GM12874 (cell line): ENCODE measurements at regions not wholly inside any gene's neighbourhood (a gene's known extent, or its start where the extent isn't known, plus 50 kb on each side); places are given as distances from the start of the nearest gene placed in this dataset.

Experiments
- CTCF ChIP-seq: IDR thresholded peaks from 2 replicates; pipeline ENCODE4 v1.5.1; 2011; ENCODE audit warnings: low read depth, mild to moderate bottlenecking, control low read depth, low read length, moderate library complexity; ENCODE audit not compliant: insufficient read depth

DNA sequence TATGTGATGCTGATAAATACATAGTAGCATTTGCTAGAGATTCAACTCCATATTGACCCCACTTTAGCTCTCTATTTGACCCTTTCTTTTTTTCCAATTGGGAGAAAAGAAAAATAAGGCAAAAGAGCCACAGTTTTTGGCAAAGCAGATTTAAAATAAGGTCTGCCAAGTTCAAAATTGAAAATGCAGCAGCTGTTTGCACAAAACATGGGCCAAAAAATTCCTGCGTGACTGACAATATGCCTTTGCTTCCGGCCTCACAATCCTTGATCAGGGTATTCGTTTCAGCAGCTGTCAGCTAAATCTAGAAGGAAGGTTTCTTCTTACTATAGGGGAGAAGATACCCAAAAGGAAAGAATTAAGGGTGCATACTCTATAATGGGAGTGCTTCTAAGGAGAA, 563.5 kb upstream of the CCDC54 start:
- no peak for TF ChIP-seq CTCF

DNA sequence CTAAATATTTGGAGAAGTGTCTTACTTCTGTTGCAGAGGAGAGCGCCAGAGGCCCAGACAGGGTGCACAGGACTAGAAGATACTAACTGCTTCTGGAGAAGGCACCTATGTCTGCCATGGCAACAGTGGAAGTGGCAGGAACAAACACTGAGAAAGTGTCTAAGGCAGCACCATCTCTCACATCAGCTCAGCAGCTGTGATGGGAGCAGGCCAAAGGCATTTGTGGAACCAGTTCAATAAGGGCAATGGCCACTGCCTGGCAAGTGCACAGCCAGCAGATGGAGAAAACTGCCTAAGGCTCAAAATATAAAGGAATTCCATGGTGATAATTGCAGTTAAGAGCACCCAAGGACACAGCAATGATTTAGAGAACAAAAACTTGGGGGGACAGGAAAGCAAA, 563.0 kb upstream of the CCDC54 start:
- no peak for TF ChIP-seq CTCF

GRCh38 chr3:106816838-106817237, 560.4 kb upstream of the CCDC54 start:
- TF ChIP-seq CTCF: no peak

- no peak for TF ChIP-seq CTCF
Measured at GRCh38 chr3:106817706-106818105, 559.5 kb upstream of the CCDC54 start.

GRCh38 chr3:106819440-106819839, 557.8 kb upstream of the CCDC54 start:
- TF ChIP-seq CTCF: no peak

- TF ChIP-seq CTCF: no peak
Measured at GRCh38 chr3:106820726-106821362, 556.4 kb upstream of the CCDC54 start.

DNA sequence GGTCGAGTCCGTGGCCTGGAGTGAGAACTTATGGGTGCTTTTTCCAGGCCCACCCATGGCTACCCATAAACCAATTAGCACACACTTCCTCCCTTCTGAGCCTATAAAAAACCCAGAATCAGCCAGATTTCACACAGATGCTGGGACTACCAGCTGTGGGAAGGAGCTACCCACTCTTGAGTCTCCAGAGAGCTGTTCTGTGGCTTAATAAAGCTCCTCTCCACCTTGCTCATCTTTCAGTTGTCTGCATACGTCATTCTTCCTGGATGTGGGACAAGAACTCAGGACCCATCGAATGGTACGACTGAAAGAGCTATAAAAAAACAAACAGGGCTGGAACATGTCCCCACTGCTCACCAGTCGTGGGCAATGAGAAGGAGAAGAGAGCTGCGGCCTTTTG, 555.4 kb upstream of the CCDC54 start:
- no peak for TF ChIP-seq CTCF
